NCI-H345 treated with DMSO at 0.1 percent for 48 hours (cell line): ENCODE measurements at regions not wholly inside any gene's neighbourhood (a gene's known extent, or its start where the extent isn't known, plus 50 kb on each side); places are given as distances from the start of the nearest gene placed in this dataset.
"Not testable (repeated sequence)": the region's sequence is repeated elsewhere in the genome, so short reads cannot be mapped to it uniquely, and the experiment has no call there.

Source experiments
- DNase-seq: peaks from one replicate; lab custom pipeline; 2025; ENCODE audit not compliant: unreplicated experiment; lab: John Stamatoyannopoulos, UW

GRCh38 chr4:187613089-187613839 is 382.3 kb upstream of the ZFP42 start:
- DNase-seq: no peak

DNA sequence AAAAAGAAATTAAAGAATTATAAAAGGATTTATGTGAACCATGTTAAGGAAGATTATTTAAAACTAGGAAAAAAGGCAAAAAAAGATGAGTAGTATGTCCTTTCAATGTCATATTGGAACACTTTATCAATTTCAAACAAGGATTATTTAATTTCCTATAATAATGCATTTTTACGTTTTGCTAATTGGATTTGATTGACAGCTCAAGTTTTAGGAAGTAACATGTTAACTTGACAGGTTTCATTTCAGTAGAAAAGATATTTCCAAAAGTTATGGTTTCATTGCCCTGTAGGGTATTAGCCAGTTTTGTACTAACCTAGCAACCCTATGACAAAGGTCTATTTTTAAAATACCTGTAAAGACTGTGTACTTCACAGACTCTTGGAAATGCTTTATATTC is 379.6 kb upstream of the ZFP42 start:
- DNase-seq: no peak

DNA sequence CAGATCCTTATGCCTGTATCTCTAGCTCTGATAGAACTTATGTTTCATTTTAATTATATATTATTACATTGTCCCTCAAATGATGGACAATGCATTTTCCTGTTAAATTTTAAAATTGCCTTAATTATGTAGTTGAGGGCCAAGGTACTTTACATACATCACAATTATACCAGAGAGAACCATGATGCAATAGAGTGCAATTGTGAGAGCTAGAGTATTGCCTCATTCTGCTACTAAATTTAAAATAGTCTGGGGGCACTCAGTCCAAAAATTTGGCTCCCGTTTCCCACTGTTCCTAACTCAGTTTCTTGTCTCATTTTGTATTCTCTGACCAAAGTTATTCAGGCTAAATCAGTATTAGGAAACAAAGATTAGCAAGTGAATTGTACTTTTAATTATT is 378.5 kb upstream of the ZFP42 start:
- DNase-seq: no peak

GRCh38 chr4:187618701-187619281 is 376.8 kb upstream of the ZFP42 start:
- DNase-seq: no peak

- DNase-seq: no peak
These were observed 376.3 kb upstream of the ZFP42 start for GRCh38 chr4:187619319-187619718.

DNA sequence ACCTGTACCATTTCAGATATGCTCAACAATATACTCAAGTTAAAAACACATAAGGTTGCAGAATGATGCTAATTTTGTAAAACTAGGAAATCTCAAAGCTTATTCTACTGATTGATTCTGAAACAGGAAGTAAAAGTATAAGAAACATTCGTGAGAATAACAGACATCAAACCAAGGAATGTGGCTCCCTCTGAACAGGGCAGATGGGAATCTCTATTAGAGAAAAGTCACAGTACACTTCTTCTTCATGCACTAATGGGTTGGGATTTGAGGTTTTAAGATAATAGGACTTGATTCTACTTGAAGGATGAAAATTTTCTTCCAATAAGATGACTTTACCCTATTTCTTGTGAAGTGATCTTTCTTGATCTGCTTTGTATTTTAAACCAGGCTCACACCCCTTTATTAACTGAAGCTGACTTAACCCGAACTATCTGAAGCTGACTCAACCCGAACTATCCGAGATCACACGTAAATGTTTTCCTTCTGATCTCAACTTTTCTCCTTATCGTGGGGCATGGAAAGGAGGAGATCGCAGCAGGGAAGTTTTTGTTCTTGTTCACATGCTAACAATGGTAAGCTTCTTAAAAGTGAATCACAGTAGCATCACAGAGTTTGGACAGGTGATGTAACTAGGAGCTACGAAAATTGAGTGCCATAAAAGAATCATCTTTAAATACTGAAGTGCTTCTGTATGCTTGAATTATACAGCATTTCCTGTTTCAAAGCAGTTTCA is 363.1 kb upstream of the ZFP42 start:
- DNase-seq: no peak

DNA sequence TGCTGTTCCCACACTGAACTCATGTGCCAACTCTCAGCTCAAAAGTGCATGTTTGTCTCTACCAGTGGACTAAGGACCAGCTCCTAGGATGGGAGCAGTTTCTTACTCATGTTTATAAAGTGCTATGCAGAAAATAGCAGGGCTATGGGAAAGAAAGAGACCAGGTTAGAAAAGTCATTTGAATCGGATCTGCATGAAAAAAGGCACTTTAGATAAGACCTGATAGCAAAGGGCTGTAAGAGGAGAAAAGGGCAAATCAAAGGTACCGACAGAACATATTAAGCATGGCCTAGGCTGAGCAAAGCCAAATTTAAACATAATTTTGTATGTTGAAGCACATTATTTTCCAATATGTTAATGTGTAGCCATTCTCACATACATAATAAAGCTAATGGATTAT is 362.3 kb upstream of the ZFP42 start:
- DNase-seq: no peak

DNA sequence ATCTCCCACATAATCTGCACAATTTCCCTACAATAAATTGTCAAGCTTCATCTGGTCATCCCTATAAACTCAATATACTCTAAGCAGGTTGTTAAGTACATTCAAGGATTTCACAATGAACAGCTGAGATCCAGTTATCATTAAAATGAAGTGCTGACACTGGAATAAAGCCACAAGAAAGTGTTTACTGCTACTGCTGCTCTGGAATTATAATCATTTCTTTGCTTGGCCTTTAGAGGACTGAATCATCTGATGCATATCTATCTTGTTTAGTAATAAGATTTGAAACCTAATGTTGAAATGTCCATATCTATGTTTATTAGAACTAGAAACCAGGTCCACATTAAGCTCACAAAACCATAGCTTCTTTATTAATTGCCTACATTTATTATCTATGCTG is 338.6 kb upstream of the ZFP42 start:
- DNase-seq: no peak

DNA sequence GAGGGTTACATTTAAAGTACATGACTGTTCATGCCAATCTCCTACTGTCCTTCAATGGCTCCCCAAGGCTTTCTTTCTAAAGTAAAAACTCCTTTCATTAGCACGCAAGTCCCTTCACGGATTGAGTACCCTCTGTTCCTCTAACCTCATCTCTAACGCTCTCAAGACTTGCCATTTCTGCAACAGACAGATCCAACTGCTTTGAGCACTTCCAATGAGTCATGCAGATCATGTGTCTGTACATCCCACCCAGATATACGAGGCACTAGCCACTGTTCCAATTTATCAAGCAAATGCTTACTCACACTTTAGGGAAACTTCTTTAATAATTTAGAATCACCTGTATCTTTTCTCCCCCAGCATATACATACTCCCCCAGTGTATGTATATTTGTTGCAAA is 332.5 kb upstream of the ZFP42 start:
- no peak for DNase-seq

GRCh38 chr4:187664011-187664410 is 331.6 kb upstream of the ZFP42 start:
- DNase-seq: no peak

- no peak for DNase-seq
These were observed 330.5 kb upstream of the ZFP42 start for GRCh38 chr4:187665086-187665485.

GRCh38 chr4:187666034-187666433 is 329.5 kb upstream of the ZFP42 start:
- no peak for DNase-seq

- DNase-seq: no peak
These were observed 328.7 kb upstream of the ZFP42 start for GRCh38 chr4:187666697-187667494.

GRCh38 chr4:187668526-187669082 is 327.0 kb upstream of the ZFP42 start:
- DNase-seq: no peak

GRCh38 chr4:187671521-187671920 is 324.1 kb upstream of the ZFP42 start:
- not testable (repeated sequence) for DNase-seq

- DNase-seq: not testable (repeated sequence)
These were observed 323.6 kb upstream of the ZFP42 start for GRCh38 chr4:187671958-187672357.

GRCh38 chr4:187672526-187672925 is 323.0 kb upstream of the ZFP42 start:
- DNase-seq: not testable (repeated sequence)

GRCh38 chr4:187679450-187679849 is 316.1 kb upstream of the ZFP42 start:
- no peak for DNase-seq

GRCh38 chr4:187685247-187685646 is 310.3 kb upstream of the ZFP42 start:
- no peak for DNase-seq

DNA sequence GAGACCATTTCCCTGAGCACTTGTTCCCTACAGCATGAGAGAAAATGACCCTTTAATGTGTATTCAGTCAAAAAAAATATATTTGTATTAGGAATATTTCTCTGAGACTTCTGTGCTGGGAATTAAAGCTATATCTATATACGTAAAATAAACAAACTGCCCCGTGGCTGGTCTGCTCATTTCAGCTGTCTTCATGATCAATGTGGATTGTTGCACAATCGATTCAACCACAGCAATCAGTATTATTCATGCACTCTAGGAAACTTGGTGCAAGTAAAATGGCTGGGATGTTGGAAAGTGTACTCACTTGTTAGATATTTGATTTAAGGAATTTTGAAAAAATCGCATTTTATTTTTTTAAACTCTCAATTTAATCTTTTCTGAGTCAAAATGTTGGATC is 307.9 kb upstream of the ZFP42 start:
- no peak for DNase-seq

- DNase-seq: no peak
These were observed 302.9 kb upstream of the ZFP42 start for GRCh38 chr4:187692626-187693025.
